Sigmoid colon (tissue), 6 donors: ENCODE measurements at regions not wholly inside any gene's neighbourhood (a gene's known extent, or its start where the extent isn't known, plus 50 kb on each side); places are given as distances from the start of the nearest gene placed in this dataset.

Experiments used
- DNase-seq: peaks from one replicate; pipeline ENCODE4 v3.0.0-alpha.2; 2019
- H3K27ac ChIP-seq, 4 donors: fragments of 200-600 bp; sonication (generic); one replicate each; pipeline ENCODE4 v1.5.1; 2016 to 2019; ENCODE audit warnings: mild to moderate bottlenecking in 1 of 4
- H3K27me3 ChIP-seq, 3 donors: fragments of 200-600 bp; sonication (generic); one replicate each; pipeline ENCODE4 v1.5.1; 2019; ENCODE audit warnings: mild to moderate bottlenecking in 1 of 3
- H3K36me3 ChIP-seq, 4 donors: fragments of 200-600 bp; sonication (generic); one replicate each; pipeline ENCODE4 v1.5.1; 2016 to 2019
- H3K4me1 ChIP-seq, 4 donors: fragments of 200-600 bp; sonication (generic); one replicate each; pipeline ENCODE4 v1.5.1; 2017 to 2019
- H3K4me3 ChIP-seq, 4 donors: fragments of 200-600 bp; sonication (generic); one replicate each; pipeline ENCODE4 v1.5.1; 2017 to 2019; ENCODE audit warnings: mild to moderate bottlenecking in 2 of 4, moderate library complexity in 1 of 4
- H3K9me3 ChIP-seq, 4 donors: fragments of 200-600 bp in 3 of 4; sonication (generic) in 3 of 4; one replicate each; pipeline versions ENCODE4 v1.5.1 to v1.6.1; 2013 to 2019
- EP300 ChIP-seq, 4 donors: sonication (generic); formaldehyde crosslinking; IDR thresholded peaks; one replicate each; pipeline ENCODE4 v1.6.1; 2017; ENCODE audit warnings: antibody characterized with exemption in 4 of 4
- POLR2A ChIP-seq, 2 donors: fragments of 450-650 bp; IDR thresholded peaks; one replicate each; pipeline ENCODE4 v1.6.1; 2016; ENCODE audit warnings: antibody characterized with exemption in 2 of 2, mild to moderate bottlenecking in 2 of 2, moderate library complexity in 2 of 2
- POLR2AphosphoS5 ChIP-seq, 4 donors: sonication (generic); formaldehyde crosslinking; IDR thresholded peaks; one replicate each; pipeline ENCODE4 v1.6.1; 2017; ENCODE audit warnings: antibody characterized with exemption in 4 of 4
- WGBS, 2 donors: extraction: QIAGEN DNeasy Blood & Tissue Kit; methylation state at CpG; one replicate each; pipeline ENCODE4 v1.1.7; 2013; 5-methylcytosine and 5-hydroxymethylcytosine counted together
- intact Hi-C: fragments of 100-400 bp; cut with DNase I; formaldehyde crosslinking; loops from one replicate; pipeline ENCODE4 v1.15.1; 2023
- TF ChIP-seq, protein P1 (sequence below), 4 experiments: fragments of 450-650 bp in 3 of 4; fragments of 200-600 bp in 1 of 4; IDR thresholded peaks; one replicate each; pipeline ENCODE4 v1.5.1; 2016 to 2019; ENCODE audit warnings: antibody characterized with exemption in 4 of 4, mild to moderate bottlenecking in 3 of 4, moderate library complexity in 2 of 4
- donor health status: healthy with polysubstance abuse.
- donor health status: healthy.

DNA sequence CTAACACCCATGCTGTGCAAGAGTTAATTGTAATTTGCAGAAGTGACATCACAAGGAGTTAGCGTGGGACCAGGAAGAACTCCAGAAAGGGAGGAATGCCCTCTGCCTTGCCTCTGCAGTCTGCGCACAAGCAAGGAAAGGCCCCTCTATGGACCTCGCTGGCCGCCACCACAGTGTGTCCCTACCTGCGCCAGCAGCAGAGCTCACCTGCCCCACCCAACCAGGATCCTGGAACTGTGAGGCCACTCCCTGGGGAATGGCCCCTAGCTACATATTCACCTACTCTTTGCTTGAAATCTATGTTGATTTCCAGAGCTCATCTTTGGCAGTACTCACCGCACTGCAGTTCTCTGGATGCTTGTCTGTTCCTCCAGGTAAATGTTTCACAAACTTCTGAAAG is 72.0 kb upstream of the MTNR1B start:
- WGBS, 2 donors: 47 to 70% methylated on average over 6 of the region's 6 CpGs
- no peak for TF ChIP-seq POLR2AphosphoS5 (IDR thresholded peaks at IDR 0.05)
- TF ChIP-seq POLR2A (IDR thresholded peaks at IDR 0.05): no peak
- no peak for TF ChIP-seq EP300 (IDR thresholded peaks at IDR 0.05)
- TF ChIP-seq, protein P1, sequence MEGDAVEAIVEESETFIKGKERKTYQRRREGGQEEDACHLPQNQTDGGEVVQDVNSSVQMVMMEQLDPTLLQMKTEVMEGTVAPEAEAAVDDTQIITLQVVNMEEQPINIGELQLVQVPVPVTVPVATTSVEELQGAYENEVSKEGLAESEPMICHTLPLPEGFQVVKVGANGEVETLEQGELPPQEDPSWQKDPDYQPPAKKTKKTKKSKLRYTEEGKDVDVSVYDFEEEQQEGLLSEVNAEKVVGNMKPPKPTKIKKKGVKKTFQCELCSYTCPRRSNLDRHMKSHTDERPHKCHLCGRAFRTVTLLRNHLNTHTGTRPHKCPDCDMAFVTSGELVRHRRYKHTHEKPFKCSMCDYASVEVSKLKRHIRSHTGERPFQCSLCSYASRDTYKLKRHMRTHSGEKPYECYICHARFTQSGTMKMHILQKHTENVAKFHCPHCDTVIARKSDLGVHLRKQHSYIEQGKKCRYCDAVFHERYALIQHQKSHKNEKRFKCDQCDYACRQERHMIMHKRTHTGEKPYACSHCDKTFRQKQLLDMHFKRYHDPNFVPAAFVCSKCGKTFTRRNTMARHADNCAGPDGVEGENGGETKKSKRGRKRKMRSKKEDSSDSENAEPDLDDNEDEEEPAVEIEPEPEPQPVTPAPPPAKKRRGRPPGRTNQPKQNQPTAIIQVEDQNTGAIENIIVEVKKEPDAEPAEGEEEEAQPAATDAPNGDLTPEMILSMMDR (IDR thresholded peaks at IDR 0.05): no peak
- no peaks in the 10 kb centered on the region for H3K9me3 ChIP-seq
- no peaks in the 10 kb centered on the region for H3K36me3 ChIP-seq
- no peak overlapping the region for H3K27ac ChIP-seq
- no peaks in the 10 kb centered on the region for H3K27me3 ChIP-seq
- no peak overlapping the region for H3K4me3 ChIP-seq
- DNase-seq: no peak
- intact Hi-C loops: no loop called here
- H3K4me1 ChIP-seq: no peaks in the 10 kb centered on the region

DNA sequence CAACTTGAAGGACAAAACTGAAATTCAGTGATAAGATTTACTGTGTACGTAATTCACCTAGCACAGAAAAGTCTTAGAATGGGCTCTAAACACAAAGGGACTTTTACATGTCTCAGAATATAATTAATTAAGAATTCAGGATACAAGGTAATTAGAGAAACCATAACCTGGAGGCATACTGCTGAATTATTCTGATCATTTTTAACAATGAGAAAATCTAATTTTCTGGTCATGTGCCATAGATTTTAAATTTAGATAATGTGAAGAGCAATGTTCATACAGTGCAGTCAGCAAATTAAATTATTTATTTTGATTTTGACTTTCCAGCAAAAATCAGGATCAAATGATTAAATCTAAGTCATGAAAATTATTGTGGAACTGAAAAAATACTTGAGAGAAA is 67.0 kb upstream of the MTNR1B start:
- H3K4me3 ChIP-seq: no peak overlapping the region
- WGBS, 2 donors: 87 to 89% methylated on average over 1 of the region's 1 CpG
- no peaks in the 10 kb centered on the region for H3K27me3 ChIP-seq
- no peak for TF ChIP-seq POLR2AphosphoS5 (IDR thresholded peaks at IDR 0.05)
- H3K36me3 ChIP-seq: no peaks in the 10 kb centered on the region
- no peak for DNase-seq
- intact Hi-C loops: no loop called here
- H3K9me3 ChIP-seq: no peaks in the 10 kb centered on the region
- H3K27ac ChIP-seq: no peak overlapping the region
- H3K4me1 ChIP-seq: no peaks in the 10 kb centered on the region

DNA sequence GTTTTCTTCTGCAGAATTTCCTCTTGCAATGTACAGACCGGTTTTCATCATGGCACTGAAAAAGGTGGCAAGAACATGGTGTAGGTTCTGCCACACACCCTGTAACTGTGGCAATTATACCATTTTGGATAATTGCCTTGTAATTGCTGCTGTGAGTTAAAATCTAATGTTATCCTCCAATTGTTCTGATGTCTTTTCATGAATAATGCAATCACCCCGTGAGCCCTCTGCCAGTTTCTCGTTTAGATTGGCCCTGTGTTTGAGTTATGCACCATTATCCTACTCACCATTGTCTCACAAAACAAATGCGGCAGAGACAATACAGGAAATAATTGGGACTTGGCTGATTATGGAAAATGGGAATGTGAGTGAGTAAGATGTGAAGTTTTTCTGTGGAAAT is 61.8 kb upstream of the MTNR1B start:
- Histone ChIP-seq H3K4me3 (no peak overlapping the region), H3K27ac (no peak overlapping the region), H3K4me1 (no peaks in the 10 kb centered on the region), H3K9me3 (no peaks in the 10 kb centered on the region), H3K27me3 (no peaks in the 10 kb centered on the region), H3K36me3 (no peaks in the 10 kb centered on the region)
- no peak for DNase-seq
- 62 to 76% methylated on average over 4 of the region's 4 CpGs for WGBS, 2 donors
- intact Hi-C loops: no loop called here
- TF ChIP-seq POLR2A (IDR thresholded peaks at IDR 0.05): no peak
- no peak for TF ChIP-seq POLR2AphosphoS5 (IDR thresholded peaks at IDR 0.05)
- TF ChIP-seq, protein P1 (IDR thresholded peaks at IDR 0.05): no peak
- TF ChIP-seq EP300 (IDR thresholded peaks at IDR 0.05): no peak

DNA sequence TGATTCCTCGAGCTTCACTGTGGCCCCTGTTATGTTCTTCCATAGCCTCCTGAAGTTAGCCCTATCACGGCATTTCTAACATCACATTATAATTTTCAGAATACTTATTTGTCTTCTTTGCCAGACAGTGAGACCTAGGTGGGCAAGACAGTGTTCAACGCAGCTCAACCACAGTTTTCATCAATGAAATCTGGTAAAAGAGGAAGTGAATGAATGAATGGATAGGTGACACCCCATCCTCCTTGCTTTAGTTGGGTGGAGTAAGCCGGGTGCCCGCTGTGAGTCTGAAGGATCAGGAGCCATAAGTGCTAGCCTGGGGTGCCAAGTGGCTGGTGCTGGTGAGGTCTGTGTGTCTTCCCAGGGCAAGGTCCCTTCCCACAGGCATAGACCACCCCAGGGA is 60.2 kb upstream of the MTNR1B start:
- no peak overlapping the region for H3K4me3 ChIP-seq
- TF ChIP-seq POLR2AphosphoS5 (IDR thresholded peaks at IDR 0.05) (no peak), EP300 (IDR thresholded peaks at IDR 0.05) (no peak), POLR2A (IDR thresholded peaks at IDR 0.05) (no peak)
- TF ChIP-seq, protein P1 (IDR thresholded peaks at IDR 0.05): no peak
- no peaks in the 10 kb centered on the region for H3K27me3 ChIP-seq
- no peaks in the 10 kb centered on the region for H3K4me1 ChIP-seq
- no peak overlapping the region for H3K27ac ChIP-seq
- no peaks in the 10 kb centered on the region for H3K9me3 ChIP-seq
- no peaks in the 10 kb centered on the region for H3K36me3 ChIP-seq
- 90 to 91% methylated on average over 5 of the region's 5 CpGs for WGBS, 2 donors
- intact Hi-C loops: no loop called here
- no peak for DNase-seq

DNA sequence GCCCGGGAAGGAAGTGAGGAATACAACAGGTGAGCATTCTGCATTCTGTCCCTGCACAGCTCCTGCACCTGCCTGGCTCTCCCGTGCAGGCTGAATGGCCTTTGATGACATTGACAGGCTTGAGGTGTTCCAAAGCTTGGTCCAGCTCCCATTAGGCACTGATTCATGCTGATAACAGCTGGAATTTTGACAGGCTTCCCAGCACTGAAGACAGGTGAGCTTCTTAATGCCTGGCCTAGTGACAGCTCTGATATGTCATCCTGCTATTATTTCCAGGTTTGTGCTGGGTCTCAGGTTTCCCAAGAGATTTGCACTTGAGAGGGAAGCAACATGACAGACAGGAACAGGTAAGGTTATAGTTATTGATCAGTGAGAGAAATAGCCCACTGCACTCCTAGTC is 58.0 kb upstream of the MTNR1B start:
- TF ChIP-seq EP300 (IDR thresholded peaks at IDR 0.05): no peak
- 53 to 73% methylated on average over 2 of the region's 2 CpGs for WGBS, 2 donors
- Histone ChIP-seq H3K9me3 (no peaks in the 10 kb centered on the region), H3K36me3 (no peaks in the 10 kb centered on the region), H3K27ac (no peak overlapping the region), H3K4me1 (no peaks in the 10 kb centered on the region), H3K27me3 (no peaks in the 10 kb centered on the region), H3K4me3 (no peak overlapping the region)
- intact Hi-C loops: no loop called here
- no peak for DNase-seq

DNA sequence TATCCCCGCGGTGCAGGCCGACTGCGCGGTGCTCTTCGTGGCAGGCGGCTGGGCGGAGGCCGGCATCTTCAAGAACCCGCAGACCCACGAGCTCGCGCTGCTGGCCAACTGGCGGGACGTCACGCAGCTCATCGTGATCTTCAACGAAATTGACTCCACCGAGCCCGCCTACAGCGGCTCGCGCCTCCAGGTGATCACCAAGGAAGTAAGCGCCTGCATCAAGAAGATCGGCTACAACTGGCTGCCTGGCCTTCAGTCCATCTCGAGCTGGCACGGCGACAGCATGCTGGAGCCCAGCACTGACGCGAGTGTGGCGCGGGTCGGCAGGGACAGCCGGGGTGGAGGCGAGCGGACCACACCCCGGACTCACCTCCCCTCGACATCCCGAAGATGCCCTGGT is 53.9 kb upstream of the MTNR1B start:
- Histone ChIP-seq H3K9me3 (no peaks in the 10 kb centered on the region), H3K4me1 (no peaks in the 10 kb centered on the region), H3K27ac (no peak overlapping the region), H3K36me3 (no peaks in the 10 kb centered on the region), H3K27me3 (no peaks in the 10 kb centered on the region), H3K4me3 (no peak overlapping the region)
- 96 to 98% methylated on average over 39 of the region's 39 CpGs for WGBS, 2 donors
- TF ChIP-seq POLR2A (IDR thresholded peaks at IDR 0.05): no peak
- TF ChIP-seq EP300 (IDR thresholded peaks at IDR 0.05): no peak
- DNase-seq: no peak
- intact Hi-C loops: no loop called here
